Stimulated activated CD8-positive, alpha-beta memory T cell treated with anti-CD3 and anti-CD28 coated beads, Interleukin-15, amount 100 ng/mL, for 48 hours (primary cell): ENCODE measurements at regions not wholly inside any gene's neighbourhood (a gene's known extent, or its start where the extent isn't known, plus 50 kb on each side); places are given as distances from the start of the nearest gene placed in this dataset.
"Not testable (repeated sequence)": the region's sequence is repeated elsewhere in the genome, so short reads cannot be mapped to it uniquely, and the experiment has no call there.

Experiments
- DNase-seq, 2 donors: peaks; one replicate each; pipeline ENCODE4 v3.0.0-alpha.2; 2020; ENCODE audit warnings: low read depth in 2 of 2

DNA sequence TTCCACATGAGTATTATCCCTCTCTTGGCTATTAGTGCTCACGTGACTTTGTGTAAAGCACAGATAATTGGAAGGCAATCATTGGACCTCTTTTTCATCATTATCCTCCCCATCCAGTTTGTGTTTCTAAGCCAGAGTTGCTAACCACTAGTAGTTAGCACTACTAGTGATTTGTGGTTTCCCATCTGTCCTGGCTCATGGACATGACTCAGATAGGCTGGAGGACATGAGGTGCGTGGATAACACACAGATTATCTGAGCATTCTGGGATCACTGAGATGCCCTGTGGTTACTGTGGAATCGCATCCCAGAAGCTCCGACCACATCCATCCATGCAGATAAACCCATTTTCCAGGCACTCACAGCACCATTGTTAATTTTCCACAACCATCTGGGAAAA lies 123.8 kb upstream of the NAA20 start:
- no peak for DNase-seq

DNA sequence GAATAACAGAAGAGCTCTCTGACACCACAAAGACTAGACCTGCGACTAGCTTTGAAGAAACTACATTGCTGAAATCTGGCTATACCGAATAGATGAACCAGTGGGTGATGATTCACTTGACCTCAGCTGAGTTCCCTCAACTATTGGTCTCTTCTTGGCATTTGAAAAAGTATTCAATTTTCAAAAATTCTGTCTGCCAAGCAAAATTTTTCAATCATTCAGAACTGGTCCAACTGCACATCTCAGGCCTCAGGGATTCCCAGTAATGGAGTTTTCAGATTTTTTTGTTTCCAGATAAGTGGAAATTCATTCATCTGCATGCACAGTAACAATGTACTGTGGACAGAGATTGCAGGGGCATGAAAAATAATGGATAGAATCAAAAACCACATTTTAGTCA lies 121.4 kb upstream of the NAA20 start:
- DNase-seq: no peak

DNA sequence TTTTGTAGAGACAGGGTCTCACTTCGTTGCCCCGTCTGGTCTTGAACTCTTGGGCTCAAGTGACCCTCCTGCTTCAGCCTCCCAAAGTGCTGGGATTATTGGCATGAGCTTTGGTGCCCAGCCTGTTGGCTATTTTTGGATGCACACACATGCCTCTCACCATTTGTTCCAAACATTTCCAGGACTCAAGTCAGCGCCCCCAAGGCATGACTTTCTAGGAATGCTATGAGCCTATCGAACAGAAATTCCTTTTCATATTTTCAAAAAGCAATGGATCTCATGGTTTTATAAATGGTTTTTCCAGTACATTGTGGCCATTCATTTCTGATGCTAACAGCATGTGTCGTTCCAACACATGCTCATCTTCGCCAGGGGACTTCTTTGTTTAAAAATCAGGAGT lies 119.3 kb upstream of the NAA20 start:
- DNase-seq: no peak

DNA sequence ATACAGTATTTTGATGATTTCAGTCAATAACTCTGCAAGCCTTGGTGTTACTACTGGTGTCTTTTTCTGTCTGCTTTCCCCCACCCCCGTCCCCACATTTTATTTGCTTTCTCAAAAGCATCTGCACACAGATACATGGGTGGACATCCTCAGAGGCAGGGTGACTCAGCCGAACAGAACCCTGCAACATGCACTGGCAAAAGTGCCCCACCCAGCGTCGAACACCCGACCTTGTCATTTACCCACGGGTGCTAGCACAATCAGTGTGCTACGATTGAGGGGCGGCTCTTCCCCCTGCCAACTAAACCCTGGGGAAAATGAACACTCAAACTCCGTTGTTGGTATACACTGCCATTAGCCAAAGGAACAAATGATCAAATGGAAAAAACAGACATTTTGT lies 115.9 kb upstream of the NAA20 start:
- DNase-seq: no peak

DNA sequence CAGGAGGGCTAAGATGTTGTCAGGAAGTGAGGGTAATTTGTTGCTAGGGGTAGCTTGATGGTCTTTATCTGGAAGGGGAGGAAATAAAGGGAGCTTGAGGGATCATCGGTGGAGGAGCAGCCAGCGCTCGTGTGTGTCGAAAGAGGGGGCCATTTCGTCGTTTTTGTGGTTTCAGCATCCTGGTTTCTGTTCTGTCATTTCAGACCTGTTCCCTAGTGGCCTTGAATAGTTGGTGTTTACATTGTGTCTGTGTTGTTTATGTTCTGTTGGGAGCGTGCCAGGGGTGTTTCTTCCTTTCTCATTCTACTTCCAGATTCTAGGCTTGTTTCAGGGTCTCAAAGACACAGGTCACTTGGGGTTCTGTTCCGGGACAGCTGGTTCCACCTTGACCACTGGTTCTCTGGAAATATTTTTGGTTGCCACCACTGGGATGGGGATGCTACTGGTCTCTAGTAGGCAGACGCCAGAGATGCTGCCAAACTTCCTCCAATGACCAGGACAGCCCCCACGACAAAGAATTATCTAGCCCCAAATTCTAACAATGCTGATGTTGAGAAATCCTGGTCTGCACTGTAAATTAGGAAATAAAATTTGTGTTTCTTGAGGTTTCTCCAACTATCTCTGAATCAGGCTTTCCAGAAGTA lies 113.9 kb upstream of the NAA20 start:
- no peak for DNase-seq

DNA sequence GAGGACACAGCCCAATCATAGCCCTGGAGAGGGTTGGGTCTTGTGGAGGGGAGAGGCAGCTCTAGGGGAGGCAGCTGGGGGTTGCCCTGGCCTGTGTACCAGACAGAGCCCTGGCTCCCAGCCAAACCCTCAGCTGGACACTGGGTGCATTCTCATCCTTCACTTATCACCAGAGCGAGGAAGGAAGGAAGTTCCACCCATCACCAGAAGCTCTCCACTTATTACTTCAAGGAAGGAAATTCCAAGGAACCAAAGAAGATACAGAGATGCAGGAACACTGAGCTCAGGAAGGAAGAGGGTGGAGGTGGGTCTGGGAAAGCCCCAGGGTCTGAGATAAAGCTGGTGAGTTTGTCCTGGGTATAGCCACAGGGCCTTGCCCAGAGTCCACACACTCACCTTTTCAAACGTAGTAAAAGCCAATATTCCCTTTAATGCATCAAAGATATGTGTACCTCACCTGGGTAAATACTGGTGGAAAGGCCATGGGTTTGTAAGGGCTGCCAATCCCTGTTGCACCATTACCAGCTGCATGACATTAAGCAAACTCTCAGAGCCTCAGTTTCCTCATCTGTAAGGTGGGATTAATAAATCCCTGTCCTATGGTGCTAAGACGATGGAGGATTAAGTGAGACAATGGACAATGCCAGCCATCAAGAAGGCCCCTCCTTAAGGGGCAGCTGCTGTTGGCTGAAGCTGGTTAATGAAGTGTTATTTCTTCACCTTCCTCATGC lies 109.7 kb upstream of the NAA20 start:
- no peak for DNase-seq

DNA sequence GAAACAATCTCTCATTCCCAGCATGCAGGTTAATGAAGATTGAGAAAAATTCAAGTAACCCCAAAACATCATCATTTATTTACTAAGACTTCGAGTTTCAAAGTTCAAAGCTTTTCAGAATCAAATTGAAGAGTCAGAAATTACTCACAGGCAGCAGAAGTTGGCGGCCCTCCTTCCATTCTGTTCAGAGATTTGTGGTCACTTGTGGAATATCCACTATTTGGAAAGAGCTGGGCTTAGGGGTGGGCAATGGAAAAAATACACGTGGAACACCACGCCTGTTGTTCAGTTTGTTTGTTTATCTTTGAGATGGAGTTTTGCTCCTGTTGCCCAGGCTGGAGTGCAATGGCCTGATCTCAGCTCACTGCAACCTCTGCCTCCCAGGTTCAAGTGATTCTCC lies 108.6 kb upstream of the NAA20 start:
- no peak for DNase-seq

DNA sequence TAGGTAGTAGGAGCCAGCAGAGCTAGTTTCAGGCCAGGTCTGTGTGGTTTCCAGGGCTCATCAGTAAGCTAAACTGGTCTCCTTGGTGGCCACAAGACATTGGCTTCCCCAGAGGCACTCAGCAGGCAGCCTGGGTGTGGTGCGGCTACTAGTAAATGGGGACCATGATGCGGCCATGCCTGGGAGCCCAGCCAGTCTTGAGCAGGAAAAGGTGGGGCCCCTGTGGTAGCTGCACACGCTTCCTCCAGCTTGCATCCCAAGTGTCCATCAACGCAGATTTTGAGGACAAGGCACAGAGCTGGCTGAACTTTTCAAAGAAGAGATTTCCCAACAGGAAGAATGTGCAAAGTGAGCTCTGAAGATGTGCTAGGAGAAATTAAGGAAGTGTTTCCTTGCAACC lies 107.4 kb upstream of the NAA20 start:
- DNase-seq: no peak

DNA sequence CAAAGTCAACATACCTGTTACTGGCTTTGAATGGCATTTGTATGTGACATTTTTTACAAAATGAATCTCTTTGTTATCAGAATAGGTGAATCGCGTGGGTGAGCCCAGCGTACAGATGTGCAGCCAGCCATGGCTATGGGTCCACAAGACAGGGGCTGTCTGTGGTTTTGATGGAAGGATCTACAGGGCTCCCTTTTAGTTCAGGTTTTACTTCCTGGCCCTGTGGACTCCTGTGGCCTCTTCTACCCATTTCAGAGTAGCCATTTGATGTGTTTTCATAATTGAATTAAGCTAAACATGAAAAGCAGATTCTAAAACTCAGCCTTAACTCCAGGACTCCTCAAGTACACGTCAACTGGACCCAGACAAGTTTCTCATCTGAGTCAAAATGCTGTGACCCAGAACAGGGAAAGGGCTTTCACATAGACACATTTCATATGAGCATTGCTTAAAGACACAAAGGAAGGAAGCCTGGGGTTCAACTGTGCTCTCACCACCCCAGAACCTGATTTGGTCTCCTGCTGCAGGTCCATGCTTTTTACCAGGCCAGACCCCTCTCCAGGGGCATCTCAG lies 105.3 kb upstream of the NAA20 start:
- DNase-seq: no peak

DNA sequence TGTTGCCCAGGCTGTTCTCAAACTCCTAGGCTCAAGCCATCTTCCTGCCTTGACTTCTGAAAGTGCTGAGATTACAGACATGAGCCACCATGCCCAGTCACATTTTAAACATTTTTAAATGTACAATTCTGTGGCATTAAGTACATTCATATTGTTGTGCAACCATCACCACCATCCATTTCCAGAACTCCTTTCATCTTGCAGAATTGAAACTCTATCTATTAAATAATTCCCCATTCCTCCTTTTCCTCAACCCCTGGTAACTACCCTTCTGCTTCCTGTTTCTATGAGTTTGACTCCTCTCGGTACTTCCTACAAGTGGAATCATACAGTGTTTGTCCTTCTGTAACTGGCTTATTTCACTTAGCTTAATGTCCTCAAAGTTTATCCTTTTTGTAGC lies 103.8 kb upstream of the NAA20 start:
- DNase-seq: no peak

DNA sequence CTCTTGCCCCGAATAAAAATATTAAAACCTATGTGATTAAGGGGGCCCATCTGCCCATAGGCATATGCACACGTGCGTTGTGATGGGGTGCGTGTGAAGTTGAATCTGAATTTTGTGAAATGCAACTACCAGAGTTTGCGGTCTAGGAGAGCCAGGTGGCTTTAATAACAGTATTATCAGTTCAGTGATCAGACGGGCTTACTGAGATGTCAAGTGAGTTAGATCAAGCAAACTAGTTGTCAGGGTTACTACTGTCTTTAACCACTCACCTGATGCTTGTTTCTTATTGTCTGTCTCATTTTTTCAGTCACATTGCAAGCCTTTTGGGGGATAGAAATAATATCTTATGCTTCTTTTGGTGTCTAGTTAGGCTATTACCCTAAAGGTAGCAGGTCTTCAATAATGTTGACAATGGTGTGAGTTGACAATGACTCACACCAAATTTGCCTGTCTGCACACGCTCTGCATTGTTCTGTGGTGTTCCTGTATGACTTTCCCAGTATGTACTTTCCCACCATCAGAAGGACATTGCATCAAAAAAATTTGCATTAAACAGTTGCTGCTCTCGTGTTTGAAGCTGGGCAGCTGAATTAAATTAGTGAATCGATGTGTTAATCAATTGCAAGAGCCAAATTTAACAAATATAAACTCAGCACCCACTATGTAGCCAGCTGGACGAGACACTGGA lies 103.1 kb upstream of the NAA20 start:
- DNase-seq: no peak

DNA sequence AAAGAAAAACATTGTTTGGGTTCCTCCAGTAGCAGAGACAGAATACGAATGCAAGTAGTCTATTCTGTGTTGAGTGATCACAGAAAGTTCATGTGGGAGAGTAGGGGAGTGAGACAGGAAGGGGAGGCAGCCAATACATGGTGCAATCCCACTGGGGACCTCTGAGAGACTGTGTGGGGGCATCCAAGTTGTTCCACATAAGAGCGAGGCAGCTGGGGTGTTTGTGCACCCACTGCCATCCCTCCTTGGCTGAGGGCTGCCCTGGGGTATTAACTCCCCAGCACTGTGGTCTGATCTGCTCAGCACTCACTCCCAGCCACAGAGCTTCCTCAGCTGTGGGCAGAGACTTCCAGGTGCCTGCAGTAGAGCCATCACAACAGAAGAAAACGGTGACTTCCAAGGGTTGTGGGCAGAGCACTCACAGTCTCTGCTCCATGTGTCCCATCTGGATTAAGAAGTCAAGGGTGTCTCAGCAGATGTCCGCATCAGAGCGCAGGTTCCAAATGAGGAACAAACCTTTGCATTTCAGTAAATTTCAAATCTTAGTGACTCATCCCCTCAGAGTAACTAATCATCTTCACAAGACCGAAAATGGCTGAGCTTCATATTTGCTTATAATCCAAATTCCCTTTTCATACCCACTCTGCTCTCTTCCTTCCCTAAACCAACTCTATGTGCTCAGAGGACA lies 101.9 kb upstream of the NAA20 start:
- no peak for DNase-seq

DNA sequence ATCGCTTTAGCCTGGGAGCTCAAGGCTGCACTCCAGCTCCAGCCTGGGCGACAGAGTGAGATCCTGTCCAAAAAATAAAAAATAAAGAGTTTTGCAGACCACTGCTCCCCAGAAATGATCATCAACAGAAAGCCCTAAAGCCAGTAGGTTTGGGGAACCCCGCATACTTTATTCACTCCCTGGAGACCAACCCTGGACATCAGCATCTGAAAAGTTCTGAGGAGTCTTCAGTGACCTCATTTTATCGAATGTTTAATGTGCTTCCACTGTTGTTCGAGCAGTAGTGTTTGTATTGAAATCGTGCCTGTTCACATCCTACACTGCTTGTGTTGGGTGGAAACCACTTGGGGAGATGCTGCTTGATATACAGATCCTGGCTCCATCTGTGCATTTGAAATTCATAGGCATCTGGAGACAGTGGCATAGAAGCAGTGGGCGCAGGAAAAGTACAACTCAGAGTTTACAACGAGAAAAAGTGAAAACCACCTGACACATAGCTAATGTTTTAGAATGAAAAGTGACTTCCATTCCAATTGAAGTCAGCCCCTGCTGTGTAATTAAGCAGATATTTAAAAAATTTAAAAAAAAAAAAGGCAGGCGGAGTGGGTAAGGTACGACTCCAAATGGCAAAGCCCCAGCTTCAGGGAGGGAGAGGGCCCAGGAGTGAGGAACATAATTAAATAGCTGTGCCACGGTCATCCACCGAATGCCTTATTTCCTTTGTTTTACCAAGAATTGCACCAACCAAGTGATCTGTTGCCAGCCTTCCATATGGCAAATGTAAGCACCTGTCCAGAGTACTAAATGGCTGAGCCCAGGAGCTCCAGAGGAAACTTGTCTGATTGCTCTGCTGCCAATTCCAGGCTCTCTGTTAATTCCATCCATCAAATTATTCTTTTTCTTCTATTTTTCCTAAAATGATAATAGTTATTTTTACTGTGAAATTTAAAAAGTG lies 100.4 kb upstream of the NAA20 start:
- DNase-seq: no peak

DNA sequence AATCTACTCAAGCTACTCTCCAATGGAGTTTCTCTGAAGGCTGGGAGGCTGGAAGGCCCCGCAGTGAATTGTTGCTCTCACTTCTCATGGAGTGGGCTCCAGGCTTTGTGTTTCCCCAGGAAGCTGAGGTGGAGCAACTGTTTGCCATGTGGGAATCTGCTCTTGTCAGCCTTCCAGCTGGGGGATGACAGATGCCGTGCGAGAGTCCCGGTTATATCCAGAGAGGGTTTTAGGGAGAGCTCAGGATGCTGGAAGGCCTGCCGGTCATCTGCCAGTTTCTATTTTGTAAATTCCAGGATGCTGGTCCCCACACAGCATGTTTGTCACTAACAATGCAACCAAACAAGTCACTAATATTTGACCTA lies 98.2 kb upstream of the NAA20 start:
- DNase-seq: no peak

DNA sequence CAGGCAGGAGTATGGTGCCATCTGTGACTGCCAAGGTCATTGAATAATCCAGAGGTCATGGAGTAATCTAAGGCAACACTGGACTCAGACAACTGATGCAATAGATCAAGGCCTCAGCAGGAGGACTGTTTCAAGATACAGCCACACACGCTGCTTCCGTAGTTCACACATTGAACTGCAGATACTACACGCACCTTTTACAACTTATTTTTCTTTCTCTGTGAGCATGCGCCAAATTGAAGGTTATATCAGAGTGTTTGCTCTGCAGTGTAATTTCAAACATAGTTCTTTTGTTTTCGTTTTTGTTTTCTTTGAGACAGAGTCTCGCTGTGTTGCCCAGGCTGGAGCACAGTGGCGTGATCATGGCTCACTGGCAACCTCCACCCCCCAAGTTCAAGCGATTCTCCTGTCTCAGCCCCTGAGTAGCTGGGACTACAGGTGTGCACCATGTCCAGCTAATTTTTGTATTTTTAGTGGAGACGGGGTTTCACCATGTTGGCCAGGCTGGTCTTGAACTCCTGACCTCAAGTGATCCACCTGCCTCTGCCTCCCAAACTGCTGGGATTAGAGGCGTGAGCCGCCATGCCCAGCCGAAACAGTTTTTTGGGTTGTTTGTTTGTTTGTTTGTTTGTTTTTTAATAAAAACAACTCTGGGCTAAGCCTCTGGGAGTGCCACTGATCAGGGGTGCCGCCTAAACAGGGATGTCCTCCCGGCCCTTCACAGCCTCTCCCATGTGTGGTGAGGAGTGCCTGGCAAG lies 96.6 kb upstream of the NAA20 start:
- no peak for DNase-seq

DNA sequence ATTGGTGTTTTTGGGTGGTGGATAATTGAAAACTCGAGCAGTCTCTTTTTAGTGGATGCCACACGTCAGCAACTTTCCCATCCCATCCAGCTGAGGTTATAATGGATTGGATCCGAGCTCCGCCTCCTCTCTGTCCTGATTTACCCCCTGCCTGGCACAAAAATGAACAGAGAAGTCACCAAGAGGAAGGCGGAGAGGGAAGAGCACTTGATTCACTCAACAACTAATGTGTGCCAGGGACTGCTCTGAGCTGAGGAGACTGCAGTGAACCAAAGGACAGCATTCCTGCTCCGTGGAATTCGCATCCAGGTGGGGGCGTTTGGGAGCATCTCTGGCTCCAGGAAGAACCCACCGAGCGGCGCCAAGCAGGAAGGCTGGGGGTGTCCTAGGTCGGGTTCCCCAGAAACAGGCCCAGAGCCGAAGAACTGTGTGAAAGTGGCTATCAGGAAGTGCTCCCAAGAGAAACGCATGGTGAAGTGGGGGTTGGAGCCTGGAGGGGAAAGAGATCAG lies 95.8 kb upstream of the NAA20 start:
- DNase-seq: no peak

DNA sequence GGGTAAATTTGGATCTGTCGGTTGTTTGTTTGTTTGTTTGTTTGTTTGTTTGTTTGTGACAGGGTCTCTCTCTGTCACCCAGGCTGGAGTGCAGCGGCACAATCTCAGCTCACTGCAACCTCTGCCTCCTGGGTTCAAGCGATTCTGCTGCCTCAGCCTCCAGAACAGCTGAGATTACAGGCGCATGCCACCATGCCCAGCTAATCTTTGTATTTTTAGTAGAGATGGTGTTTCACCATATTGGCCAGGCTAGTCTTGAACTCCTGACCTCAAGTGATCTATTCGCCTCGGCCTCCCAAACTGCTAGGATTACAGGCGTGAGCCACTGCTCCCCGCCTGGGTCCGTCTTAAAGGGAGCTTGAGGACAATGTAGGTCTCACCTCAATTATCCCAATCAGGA lies 95.3 kb upstream of the NAA20 start:
- DNase-seq: not testable (repeated sequence)

DNA sequence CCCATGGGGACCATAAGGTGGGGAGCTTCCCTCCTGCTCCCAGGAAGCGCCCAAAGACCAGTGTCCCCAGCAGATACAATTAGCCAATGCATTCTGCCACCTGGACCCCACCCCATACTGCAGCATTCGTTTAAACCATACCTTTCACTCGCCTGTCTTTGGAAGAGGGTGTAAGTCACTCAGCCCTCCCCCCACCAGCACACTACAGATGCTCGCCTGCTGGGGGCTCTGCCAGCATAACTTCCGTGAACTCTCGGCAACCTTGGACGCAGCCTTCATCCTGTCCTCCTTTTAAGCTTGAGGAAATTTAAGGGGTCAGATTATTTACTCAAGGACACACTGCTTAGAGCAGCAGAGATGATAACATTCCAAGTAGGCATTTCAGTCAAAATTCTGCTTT lies 94.4 kb upstream of the NAA20 start:
- no peak for DNase-seq

DNA sequence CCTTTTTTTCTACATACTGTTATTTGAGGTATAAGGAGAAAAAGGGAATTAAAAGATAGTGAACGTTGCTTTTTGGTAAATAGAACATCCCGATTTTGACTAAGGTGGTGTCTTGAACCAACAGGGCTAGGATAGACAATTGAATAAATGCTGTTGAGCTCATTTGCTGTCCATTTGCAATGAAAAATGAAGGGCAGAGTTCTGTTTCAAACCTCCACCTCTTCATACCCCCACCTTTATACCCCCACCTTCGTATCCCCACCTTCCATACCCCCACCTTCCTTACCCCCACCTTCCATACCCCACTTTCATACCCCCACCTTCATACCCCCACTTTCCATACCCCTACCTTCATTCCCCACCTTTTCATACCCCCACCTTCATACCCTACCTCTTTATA lies 93.4 kb upstream of the NAA20 start:
- no peak for DNase-seq

DNA sequence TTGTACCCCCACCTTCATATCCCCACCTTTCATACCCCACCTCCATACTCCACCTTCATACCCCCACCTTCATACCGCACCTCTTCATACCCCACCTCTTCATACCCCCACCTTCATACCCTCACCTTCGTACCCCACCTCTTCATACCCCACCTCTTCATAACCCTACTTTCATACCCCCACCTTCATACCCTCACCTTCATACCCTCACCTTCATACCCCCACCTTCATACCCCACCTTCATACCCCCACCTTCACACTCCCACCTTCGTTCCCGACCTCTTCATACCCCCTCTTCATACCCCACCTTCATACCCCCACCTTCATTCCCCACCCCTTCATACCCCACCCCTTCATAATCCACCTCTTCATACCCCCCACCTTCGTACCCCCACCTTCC lies 92.9 kb upstream of the NAA20 start:
- no peak for DNase-seq
